Ovary (tissue), 3 donors: ENCODE measurements at regions not wholly inside any gene's neighbourhood (a gene's known extent, or its start where the extent isn't known, plus 50 kb on each side); places are given as distances from the start of the nearest gene placed in this dataset.

Experiments used
- CTCF ChIP-seq, 3 donors: fragments of 450-650 bp in 2 of 3; fragments of 200-600 bp in 1 of 3; IDR thresholded peaks; one replicate each; pipeline versions ENCODE4 v1.5.1 to v1.8.0; 2016 to 2022; ENCODE audit warnings: antibody characterized with exemption in 3 of 3, mild to moderate bottlenecking in 1 of 3
- POLR2A ChIP-seq: fragments of 450-650 bp; IDR thresholded peaks from one replicate; pipeline ENCODE4 v1.6.1; 2017; ENCODE audit warnings: antibody characterized with exemption, mild to moderate bottlenecking, moderate library complexity
- donor health status: DM: no; HTN: no; CAD: no.

- TF ChIP-seq CTCF (IDR thresholded peaks at IDR 0.05) (no peak), POLR2A (no peak)
These were observed 313.6 kb upstream of the RASGEF1B start for GRCh38 chr4:81785338-81785737.
